Mucosa of descending colon (tissue), 3 donors: ENCODE measurements at regions not wholly inside any gene's neighbourhood (a gene's known extent, or its start where the extent isn't known, plus 50 kb on each side); places are given as distances from the start of the nearest gene placed in this dataset.

Experiments used
- ATAC-seq: fragments of 200-7000 bp; cut with Tn5 transposase; one replicate; pipeline ENCODE4 v1.9.1; 2020; ENCODE audit warnings: mild to moderate bottlenecking, moderate library complexity
- DNase-seq, 3 donors: peaks; one replicate each; pipeline ENCODE4 v3.0.0-alpha.2; 2020
- H3K36me3 ChIP-seq: fragments of 200-600 bp; one replicate; pipeline ENCODE4 v1.8.0; 2021; ENCODE audit warnings: low read depth, mild to moderate bottlenecking
- H3K4me1 ChIP-seq: fragments of 200-600 bp; one replicate; pipeline ENCODE4 v1.8.0; 2021; ENCODE audit warnings: low read depth, mild to moderate bottlenecking
- H3K4me3 ChIP-seq: fragments of 200-600 bp; one replicate; pipeline ENCODE4 v1.8.0; 2021; ENCODE audit warnings: mild to moderate bottlenecking
- H3K9me3 ChIP-seq: fragments of 200-600 bp; one replicate; pipeline ENCODE4 v1.8.0; 2021; ENCODE audit warnings: mild to moderate bottlenecking
- CTCF ChIP-seq: fragments of 200-600 bp; IDR thresholded peaks from one replicate; pipeline ENCODE4 v1.8.0; 2022; ENCODE audit warnings: antibody characterized with exemption, mild to moderate bottlenecking
- intact Hi-C, 2 donors: fragments of 100-400 bp; cut with DNase I in 1 of 2; cut with micrococcal nuclease in 1 of 2; formaldehyde crosslinking; loops; one replicate each; pipeline versions ENCODE4 v1.11.0 to v1.11.1; 2022; cut with DNase I, micrococcal nuclease
- donor health status: DM: no; HTN: no; CAD: no; lungs with moderate emphysema.
- donor health status: DM: no; HTN: no; CAD: no.
- donor health status: DM: no; HTN: yes; CAD: no.

- Histone ChIP-seq H3K9me3 (no peaks in the 10 kb centered on the region), H3K4me1 (no peaks in the 10 kb centered on the region), H3K36me3 (no peaks in the 10 kb centered on the region), H3K4me3 (no peak overlapping the region)
- DNase-seq = no peak
- no peak for ATAC-seq
- TF ChIP-seq CTCF = no peak
- intact Hi-C loops = no loop called here
These were observed 77.9 kb downstream of the ISG20 start for GRCh38 chr15:88716543-88717381.

GRCh38 chr15:88717382-88718031, 78.7 kb downstream of the ISG20 start:
- no peak for DNase-seq
- no peak for ATAC-seq

GRCh38 chr15:88718731-88719130, 79.9 kb downstream of the ISG20 start:
- DNase-seq (no peak), ATAC-seq (no peak)
- no peaks in the 10 kb centered on the region for H3K36me3 ChIP-seq
- no peak overlapping the region for H3K4me3 ChIP-seq
- intact Hi-C loops = no loop called here
- no peaks in the 10 kb centered on the region for H3K4me1 ChIP-seq
- no peak for TF ChIP-seq CTCF
- H3K9me3 ChIP-seq = no peaks in the 10 kb centered on the region

More at GRCh38 chr15:88717382-88718031, 78.7 kb downstream of the ISG20 start:
- Histone ChIP-seq H3K36me3 (no peaks in the 10 kb centered on the region), H3K9me3 (no peaks in the 10 kb centered on the region), H3K4me1 (no peaks in the 10 kb centered on the region), H3K4me3 (no peak overlapping the region)
- intact Hi-C loops = no loop called here
- TF ChIP-seq CTCF = no peak

GRCh38 chr15:88719654-88720053, 80.8 kb downstream of the ISG20 start:
- no peak for TF ChIP-seq CTCF
- intact Hi-C loops = no loop called here
- no peak overlapping the region for H3K4me3 ChIP-seq
- no peaks in the 10 kb centered on the region for H3K4me1 ChIP-seq
- no peaks in the 10 kb centered on the region for H3K9me3 ChIP-seq
- DNase-seq (no peak), ATAC-seq (no peak)
- no peaks in the 10 kb centered on the region for H3K36me3 ChIP-seq

- no peak for DNase-seq
- Histone ChIP-seq H3K9me3 (no peaks in the 10 kb centered on the region), H3K4me1 (no peaks in the 10 kb centered on the region), H3K36me3 (no peaks in the 10 kb centered on the region), H3K4me3 (no peak overlapping the region)
- TF ChIP-seq CTCF = no peak
- intact Hi-C loops = no loop called here
- ATAC-seq = no peak
These were observed 77.7 kb upstream of the ACAN start for GRCh38 chr15:88725305-88726210.
